ENCODE measurements at regions not wholly inside any gene's neighbourhood (a gene's known extent, or its start where the extent isn't known, plus 50 kb on each side); places are given as distances from the start of the nearest gene placed in this dataset.
A peak's percentile ranks its signal among the peaks of the same experiment; 100 is the strongest.

GRCh38 chr18:37985126-37985525 lies 419.5 kb upstream of the CELF4 start:
- DNase-seq, result peak; percentile 7

DNA sequence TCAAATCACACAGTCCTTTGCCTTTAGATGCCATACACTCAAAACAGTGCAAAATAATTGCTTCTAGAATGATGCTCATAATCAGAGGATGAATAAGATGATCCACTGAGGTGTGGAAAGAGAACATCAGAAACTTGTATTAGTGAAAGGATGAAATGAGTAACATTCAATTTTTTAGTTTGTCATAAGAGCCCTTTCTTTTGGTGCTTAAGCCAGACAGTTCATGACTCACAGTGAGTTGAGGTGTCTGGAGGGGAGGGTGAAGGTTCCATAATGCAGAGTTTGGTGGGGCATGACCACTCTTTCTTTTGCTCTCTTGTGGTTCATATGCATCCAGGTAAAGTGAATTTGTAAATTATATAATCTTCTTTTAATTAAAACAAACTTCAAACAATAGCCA lies 415.0 kb upstream of the CELF4 start:
- DNase-seq, result no peak

DNA sequence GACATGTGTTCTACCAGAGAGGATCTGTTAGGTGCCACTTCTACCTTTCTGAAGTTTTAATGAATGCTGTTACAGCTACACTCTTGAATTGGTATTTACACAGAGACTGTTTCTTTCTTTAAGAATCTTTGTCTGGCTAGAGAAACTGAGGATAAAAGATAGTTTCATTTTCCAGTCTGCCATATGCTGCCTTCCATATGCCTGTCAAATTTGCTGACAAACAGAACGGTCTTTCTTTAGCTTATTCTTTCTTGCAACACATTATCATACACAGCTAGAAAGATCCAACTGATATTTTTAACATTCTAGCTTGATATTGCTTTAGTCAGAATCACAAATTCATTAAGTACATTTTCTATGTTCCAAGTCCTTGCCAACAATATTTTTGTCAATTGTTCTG lies 409.8 kb upstream of the CELF4 start:
- DNase-seq, result no peak

DNA sequence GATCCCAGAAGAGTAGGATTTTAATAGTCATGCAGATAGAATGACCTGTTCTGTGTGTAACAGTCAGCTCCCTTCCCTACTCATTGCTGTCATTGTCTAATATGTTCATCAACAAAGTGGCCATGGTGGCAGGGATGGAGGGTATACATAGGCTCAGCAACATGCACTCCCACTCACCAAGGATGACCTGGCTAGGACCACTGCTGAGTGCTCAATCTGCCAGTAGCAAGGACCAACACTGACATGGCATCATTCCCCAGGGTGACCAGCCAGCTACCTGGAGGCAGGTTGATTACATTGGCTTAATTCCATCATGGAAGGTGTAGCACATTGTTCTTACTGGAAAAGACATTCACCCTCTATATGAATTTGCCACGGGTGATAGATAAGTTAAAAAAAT lies 401.7 kb upstream of the CELF4 start:
- DNase-seq, result no peak

- DNase-seq, result peak; percentile 57
Observed at GRCh38 chr18:37965572-37965970, 400.0 kb upstream of the CELF4 start.

GRCh38 chr18:37964885-37965571 lies 399.4 kb upstream of the CELF4 start:
- DNase-seq, result peak; percentile 42

DNA sequence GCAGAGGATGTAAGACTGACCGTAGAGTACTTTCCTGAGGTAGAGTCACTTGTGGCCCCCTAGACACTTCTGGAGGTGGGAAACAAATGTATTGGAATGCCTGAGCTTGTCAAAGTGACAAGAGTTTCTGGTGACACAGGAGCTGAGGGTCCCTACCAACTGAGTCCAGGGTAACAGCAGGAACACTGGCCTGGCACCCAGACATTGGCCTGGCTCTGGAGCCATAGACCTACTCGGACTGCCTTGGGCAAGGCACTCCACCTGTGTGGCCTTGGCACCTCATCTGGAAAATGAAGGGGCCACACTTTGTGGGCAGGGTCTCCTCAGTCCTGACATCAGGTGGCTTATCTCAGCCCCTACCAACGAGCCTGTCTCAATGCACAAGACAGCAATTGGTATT lies 398.2 kb upstream of the CELF4 start:
- DNase-seq, result no peak

DNA sequence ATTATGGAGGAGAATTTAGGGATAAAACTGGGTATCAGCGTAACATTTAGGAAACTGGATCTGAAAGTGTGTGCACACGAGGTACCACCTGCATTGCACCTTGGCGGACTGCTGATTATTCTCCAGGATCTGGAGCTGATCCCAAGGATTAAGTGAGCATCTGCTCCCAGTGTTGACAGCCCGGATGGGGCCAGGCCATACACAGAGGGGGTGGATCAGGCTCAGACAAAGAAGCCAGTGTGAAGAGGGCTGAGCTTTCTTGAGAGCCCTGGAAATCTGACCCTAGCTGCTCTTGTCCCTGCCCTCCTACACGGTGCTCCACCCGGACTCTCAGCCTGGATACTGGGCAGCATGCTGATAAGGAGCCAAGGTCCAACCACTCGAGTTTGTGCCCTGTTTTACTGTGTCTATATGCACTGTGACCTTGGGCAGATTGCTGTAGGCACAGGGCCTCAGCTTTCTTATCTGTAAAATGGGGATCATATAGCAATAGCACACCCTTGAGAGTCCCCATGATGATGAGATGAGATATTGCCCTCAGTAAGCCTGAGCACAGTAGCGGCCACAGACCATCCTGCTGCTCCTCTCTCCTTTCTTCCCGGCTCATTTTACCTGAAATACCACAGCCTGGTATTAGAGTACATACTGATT lies 396.8 kb upstream of the CELF4 start:
- no peak for DNase-seq

- DNase-seq, result no peak
Observed at GRCh38 chr18:37958499-37958898, 392.9 kb upstream of the CELF4 start.

DNA sequence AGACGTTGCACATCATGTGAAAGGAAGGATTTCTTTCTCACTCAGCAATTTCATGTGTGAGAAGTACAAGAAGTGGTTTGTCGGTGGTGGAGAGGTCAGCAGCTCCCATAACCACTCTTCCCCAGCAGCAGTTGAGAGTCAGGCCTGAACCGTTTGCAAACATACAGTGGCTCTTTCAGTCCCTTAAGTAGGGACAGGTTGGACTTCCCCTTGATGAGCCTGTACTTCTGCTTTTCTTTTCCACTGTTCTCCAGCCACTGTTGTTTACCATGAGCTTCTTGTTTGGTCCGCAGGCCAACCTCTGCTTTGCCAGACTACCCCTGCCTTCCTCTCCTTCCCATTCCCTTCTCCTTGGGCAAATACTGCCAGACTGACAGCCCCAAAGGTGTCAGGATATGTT lies 391.3 kb upstream of the CELF4 start:
- no peak for DNase-seq

- no peak for DNase-seq
Observed at GRCh38 chr18:37956020-37956419, 390.4 kb upstream of the CELF4 start.

GRCh38 chr18:37955201-37955600 lies 389.6 kb upstream of the CELF4 start:
- no peak for DNase-seq

DNA sequence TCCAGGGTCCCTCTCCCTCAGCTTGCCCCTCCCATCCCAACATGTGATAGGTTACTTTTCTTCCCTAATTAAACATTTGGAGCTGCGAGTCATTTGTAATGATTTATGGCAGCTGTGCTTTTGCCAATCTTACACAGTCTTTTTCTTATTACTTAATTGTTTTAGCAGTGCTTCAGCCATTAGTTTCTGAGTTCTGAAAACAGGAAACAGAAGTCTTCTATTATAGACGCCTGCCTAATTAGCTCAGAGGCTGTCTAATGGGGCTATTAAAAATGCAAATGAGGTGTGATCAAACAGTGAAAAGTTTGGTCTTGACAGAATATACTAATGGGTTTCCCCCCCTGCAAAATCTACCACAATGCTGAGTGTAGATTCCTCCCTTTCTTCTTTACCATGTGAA lies 388.3 kb upstream of the CELF4 start:
- no peak for DNase-seq

- no peak for DNase-seq
Observed at GRCh38 chr18:37948471-37948870, 382.9 kb upstream of the CELF4 start.

- no peak for DNase-seq
Observed at GRCh38 chr18:37946324-37946723, 380.7 kb upstream of the CELF4 start.

DNA sequence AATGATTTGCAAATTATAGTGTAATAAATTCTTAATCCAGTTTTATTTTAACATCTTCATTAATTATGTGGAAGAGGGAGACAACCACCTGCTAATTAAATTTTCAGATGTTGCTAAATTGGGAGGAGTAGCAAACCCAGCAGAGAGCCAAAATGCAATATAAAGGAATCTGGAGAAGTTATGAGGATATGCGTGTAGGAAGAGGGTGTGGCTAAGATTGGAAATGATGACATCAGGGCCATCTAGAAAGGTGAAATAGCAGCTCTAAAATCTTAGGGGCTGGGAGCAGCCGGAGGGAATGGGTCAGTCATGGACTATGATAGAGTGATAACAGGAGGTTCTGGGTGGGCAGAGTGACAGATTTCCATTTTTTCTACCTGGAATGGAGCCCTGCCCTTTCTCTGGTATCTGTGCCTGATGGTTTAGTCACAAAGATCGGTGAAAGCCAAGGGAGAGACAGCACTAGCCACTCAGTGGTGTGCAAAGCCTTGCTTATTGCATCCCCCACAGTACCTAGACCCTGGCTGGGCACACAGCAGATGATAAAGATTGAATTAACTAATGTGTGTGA lies 379.2 kb upstream of the CELF4 start:
- no peak for DNase-seq

- no peak for DNase-seq
Observed at GRCh38 chr18:37937287-37937686, 371.7 kb upstream of the CELF4 start.

GRCh38 chr18:37935086-37935485 lies 369.5 kb upstream of the CELF4 start:
- no peak for DNase-seq

- peak; percentile 22 for DNase-seq
Observed at GRCh38 chr18:37930640-37931039, 365.0 kb upstream of the CELF4 start.

DNA sequence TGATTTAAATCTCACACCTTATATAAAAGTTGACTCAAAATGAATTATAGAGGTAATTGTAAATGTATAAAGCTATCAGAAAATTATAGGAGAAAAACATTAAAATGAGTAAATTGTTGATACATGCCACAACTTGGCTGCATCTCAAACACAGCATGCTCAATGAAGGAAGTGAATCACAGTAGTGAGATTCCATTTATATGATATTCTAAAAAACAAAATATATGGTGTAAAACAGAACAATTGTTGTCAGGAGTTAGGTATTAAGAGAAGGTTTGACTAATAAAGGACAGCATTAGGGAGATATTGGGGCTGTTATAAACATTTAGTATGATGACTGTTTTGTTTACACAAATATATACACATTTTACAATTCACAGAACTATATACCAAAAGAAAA lies 356.6 kb upstream of the CELF4 start:
- DNase-seq, result no peak

DNA sequence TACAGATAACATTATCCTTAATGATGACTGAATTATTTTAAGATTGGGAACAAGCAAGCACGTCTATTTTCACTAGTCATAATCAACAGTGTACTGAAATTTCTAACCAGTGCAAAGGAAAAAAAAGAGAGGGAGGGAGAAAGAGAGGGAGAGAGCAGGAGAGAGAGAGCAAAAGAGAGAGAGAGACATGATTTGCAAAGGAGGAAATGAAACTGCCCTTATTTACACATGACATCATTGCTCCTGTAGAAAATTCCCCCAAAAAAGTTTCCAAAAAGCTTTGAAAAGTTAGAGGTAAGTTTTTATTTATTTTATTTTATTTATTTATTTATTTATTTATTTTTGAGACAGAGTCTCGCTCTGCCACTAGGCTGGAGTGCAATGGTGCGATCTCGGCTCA lies 355.3 kb upstream of the CELF4 start:
- DNase-seq, result peak; percentile 6

DNA sequence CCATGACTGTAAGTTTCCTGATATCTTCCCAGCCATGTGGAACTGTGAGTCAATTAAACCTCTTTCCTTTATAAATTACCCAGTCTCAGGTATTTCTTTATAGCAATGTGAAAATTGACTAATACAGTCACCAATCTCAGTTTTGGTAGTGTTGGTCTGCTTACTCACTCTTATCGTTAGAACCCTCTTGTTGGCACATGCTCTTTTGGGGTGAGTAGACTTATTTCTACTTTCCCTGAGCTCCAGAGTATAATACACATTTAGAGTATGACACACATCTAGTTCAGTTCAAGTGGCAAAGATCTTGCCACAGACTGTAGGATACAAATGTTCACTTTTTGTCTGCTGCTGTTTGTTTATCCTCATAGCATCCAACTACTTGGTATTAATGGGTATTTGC lies 347.5 kb upstream of the CELF4 start:
- no peak for DNase-seq

DNA sequence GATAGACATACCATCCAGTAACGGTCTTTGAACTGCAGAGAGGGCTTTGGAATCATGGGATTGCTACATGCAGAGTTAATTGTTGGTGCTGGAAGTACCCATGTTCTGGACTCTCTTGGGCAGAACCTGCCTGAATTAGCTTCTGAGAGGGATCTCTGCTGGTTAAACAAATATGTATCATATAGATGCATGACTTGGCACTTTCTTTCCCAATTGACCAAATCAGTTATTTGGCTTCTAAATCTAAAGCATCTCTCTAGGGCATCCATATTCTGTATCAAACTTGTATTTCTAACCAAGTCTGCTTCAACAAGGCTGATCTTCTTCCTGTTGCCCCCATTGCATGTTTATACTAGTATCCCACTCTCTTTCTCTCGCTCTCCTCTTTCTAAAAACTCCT lies 336.7 kb upstream of the CELF4 start:
- no peak for DNase-seq

DNA sequence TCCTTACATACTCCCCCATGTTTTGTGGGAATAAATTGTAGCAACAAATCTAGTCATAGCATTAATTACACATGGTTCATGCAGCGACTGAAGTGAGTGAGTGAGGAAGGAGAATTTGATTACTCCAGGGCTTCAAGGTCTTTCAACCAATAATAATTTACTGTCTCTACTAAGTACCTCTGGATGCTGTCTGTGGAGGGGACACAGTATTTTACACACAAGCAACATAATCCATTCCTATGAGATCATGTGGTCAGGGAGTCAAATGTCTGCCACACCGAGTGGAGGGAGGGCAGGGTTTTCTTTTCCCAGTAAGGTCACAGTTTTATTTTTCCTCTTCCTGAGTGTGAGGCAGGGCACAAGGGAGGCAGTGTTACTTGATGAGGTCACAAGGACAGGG lies 334.7 kb upstream of the CELF4 start:
- DNase-seq, result no peak

GRCh38 chr18:37889963-37890362 lies 324.4 kb upstream of the CELF4 start:
- DNase-seq, result no peak

All from DMS53 (cell line).